EL (cell line): ENCODE measurements at regions not wholly inside any gene's neighbourhood (a gene's known extent, or its start where the extent isn't known, plus 50 kb on each side); places are given as distances from the start of the nearest gene placed in this dataset.
A peak's percentile ranks its signal among the peaks of the same experiment; 100 is the strongest.

ENCODE experiments used
- DNase-seq: peaks from one replicate; pipeline ENCODE4 v3.0.0-alpha.2; 2016

DNA sequence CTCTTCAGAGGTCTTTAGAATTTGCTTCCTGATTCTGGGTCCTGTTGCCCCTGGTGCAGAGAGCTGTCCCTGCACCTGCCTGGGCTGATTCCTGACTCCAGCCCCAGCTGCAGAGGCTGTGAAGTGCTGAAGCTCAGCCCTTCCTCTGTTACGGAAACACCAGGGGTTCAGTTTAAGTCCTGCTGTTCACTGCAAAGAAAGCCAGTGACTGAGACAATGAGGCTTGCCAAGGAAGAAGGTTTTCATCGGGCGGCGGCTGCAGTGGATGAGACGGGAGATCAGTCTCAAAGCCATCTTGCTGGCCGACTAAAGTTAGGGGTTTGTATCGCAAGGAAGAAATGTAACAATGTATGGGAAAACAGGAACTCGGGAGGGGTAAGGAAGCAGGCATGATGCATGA is 142.4 kb upstream of the ZNF236 start:
- no peak for DNase-seq

DNA sequence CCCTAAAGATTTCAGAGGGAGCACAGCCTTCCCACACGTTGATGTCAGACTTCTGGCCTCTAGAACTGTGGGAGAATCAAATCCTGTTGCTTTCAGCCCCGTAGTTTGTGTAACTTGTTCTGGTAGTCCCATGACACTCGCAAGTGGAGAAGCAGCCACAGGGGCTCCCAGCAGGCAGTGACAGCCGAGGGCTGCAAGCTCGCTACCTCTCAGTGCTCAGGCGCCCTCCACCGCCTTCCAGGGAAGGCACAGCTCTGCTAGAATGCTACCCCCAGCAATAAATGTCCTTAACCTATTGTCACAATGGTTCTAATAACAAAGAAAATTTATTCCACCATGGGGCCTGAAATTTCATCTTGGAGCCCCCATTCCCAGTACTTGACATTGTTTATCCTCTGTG is 143.1 kb upstream of the ZNF236 start:
- no peak for DNase-seq

DNA sequence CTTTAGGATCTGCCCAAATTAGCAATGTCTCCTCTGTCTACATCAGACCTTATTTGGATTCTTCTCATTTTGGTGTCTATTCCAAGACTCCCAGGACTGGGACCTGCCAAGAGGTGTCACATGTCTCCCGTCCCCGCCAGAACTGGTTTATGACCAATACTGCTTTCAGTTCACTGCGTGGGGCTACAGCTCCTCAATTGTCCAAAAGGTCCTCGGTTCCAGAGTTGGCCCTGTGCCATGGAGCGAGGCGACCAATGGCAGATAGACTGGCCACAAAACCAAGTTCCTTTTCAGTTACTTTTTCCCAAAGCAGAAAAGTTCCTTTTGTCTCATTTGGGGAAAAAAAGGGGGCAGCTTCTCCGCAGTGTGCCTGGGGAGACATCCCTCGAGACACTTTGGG is 144.1 kb upstream of the ZNF236 start:
- DNase-seq, result no peak

- DNase-seq, result no peak
These were observed 147.8 kb upstream of the ZNF236 start for GRCh38 chr18:76674596-76674995.

DNA sequence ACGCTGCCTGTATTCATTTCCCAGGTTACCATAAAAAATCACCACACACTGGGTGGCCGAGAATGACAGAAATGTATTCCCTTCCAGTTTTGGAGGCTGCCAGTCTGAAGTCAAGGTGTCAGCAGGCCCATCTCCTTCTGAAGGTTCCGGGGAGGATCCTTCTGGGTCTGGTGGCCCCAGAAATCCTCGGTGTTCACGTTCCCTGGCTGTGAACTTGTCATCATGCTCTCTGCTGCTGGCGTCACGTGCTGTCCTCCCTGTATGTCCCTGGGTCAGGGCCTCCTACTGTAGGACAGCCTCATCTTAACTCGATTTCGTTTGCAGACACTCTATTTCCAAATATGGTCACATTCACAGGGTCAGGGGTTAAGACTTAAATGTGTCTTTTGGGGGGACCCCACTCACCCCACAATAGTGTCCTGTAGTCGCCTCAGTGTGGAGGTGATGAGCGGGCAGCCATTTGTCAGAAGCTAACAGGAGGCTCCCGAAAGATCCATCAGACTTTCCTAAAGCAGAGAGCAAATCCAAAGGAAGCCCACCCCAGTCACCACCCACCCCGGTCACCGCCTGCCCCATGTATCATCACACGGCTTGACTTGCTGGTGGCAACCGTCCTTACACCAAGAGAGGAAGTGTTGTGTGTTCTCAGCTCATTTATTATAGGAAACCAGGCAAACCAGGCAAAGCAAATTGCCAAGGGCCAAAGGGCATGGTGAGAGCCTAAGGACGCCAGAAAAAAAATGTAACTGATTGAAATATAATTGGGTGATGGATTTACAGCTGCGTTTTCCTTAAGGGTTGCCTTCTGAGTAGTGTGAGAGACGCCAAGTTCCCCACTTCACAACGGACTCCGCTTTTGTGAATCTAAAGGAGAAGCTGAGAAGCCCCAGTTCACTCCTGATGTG is 148.8 kb upstream of the ZNF236 start:
- no peak for DNase-seq

- peak; percentile 54 for DNase-seq
These were observed 149.7 kb upstream of the ZNF236 start for GRCh38 chr18:76672627-76673026.

DNA sequence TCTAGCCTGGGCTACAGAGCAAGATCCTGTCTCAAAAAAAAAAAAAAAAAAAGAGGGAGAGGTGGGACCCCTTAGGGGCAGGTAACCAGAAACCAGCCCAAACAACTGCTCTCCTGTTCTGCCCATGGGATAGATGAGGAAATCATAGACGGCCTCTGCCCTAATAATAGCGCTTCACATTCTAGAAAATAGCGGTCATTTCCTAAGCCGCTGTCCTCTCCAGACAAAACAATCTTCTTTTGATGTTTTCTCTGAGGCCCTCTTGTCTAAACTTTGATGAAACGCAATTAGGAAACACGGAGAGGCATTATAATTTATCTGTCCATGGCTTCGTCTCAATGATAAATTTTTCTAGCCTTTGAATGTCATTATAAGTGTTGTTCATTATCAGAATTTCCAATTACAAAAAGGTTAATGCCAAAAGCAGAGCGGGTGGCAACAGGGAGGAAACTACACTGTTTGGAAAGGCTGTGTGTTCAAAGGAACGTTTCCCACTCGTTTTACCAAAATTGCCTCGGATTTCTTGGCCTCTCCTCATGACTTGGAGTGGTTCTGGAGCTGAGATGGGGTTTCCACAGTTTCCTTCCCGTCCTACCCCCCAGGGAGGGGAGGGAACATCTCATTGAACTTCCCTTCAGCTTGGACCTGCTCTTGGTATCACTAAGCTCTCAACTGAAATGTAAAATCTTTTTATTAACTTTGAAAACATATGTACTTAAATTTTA is 151.6 kb upstream of the ZNF236 start:
- DNase-seq, result no peak

DNA sequence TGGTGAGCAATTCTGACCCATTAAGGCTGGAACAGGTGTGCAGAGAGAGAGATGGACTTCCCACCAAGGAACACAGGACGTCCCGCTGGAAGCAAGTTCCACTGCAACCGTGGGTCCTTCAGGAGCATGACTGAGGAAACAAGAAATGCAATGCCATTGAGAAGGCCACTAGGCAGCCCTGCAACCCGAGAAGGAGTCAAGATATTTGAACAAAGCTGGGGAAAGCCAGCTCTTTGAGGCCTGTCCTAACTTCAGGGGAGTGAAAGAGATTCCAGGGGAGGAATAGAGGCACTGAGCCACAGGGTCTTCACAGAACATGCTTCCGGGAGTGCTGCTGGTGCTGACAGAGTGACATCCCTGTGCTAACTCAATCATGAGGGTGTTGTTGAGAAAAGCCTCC is 153.8 kb upstream of the ZNF236 start:
- DNase-seq, result no peak

DNA sequence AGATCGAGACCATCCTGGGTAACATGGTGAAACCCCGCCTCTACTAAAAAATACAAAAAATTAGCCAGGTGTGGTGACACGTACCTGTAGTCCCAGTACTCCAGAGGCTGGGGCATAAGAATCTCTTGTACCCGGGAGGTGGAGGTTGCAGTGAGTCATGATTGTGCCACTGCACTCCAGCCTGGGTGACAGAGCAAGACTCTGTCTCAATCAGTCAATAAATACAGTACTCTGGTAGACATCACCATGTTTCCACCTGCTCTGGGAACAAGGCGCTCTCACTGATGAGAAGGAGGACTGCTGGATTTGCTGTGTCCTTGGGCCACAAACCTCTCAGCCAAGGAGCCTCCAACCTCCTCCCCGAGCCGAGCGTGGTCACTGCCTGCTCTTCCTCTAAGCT is 154.2 kb upstream of the ZNF236 start:
- DNase-seq, result no peak

DNA sequence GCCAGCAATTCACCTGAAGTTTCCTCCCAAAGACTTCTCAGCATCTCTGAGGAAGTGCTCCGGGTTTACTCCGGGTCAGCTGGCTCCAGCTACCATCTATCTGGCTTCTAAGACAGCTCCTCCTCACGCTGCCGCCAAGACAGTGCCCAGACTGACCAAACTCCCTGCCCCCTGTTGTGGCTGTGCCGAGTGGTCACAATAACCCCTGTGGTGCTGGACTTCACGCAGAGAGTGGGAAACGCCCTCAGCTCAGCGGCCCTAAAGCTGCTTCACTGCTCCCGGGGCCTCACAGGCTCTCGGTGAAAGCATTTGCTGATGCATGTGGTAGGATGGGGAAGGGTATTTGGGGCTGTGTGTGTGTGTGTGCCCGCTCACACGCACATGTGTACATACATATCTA is 154.8 kb upstream of the ZNF236 start:
- DNase-seq, result no peak

- DNase-seq, result no peak
These were observed 159.7 kb upstream of the ZNF236 start for GRCh38 chr18:76662626-76663025.

- DNase-seq, result no peak
These were observed 161.7 kb upstream of the ZNF236 start for GRCh38 chr18:76660571-76661192.

- no peak for DNase-seq
These were observed 163.6 kb upstream of the ZNF516 start for GRCh38 chr18:76658627-76659026.

DNA sequence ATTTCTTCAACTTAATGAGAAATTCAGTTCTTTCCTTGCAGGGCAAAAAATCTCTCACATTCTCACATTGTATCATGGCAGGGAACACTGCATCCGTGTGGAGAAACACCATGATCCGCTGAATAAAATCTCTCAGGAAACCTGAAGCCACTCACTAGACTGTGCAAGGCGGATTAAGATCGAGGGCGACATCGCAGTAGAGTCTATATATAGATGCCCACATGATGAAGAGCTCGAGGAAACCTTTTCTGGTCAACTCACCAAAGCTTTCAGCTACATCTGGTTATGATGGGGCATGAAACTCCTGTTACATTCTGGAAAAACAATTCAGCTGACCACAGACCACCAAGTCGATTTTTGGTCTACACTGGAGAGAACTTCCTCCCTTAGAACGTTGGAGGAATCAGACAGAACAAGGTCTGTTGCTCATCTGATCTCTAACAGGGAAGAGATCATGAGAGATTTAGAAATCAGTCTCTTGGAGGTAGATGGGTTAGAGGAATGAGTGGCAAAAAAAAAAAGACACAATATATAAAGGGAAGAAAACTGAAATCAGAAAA is 162.9 kb upstream of the ZNF516 start:
- no peak for DNase-seq

- peak; percentile 17 for DNase-seq
These were observed 162.1 kb upstream of the ZNF516 start for GRCh38 chr18:76656925-76657827.

GRCh38 chr18:76654577-76654976 is 159.5 kb upstream of the ZNF516 start:
- no peak for DNase-seq

DNA sequence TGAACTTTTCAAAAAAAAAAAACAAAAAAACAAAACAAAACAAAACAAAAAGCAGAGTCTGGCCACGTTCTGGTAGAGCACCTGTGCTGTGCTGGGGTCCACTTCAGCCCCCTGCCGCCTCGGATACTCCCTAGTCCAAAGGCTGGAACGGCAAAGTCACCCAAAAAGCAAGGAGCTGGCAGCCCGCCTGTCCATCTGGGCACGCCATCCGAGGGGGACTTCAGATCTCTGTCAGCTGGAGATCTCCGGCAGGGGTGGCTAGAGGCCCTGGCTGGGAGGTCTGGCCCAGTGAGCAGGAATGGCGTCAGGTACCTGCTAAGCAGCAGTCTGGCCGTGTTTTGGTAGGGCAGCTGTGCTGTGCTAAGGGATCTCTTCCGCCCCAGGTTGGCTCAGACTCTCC is 152.3 kb upstream of the ZNF516 start:
- DNase-seq, result no peak

DNA sequence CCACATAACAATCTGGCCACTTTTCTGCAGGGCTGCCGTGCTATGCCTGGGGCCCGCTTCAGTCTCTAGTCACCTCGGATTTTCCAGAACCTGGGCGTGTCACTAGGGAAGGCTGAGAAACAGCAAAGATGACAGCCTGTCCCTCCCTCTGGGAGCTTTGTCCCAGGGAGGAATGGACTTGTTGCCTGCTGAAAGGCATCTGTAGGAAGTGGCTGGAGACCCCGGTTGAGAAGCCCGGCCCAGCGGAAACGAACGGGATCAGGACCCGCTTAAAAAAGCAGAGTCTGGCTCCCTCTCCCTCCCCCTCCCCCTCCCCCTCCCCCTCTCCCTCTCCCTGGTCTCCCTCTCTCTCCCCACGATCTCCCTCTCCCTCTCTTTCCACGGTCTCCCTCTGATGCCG is 149.5 kb upstream of the ZNF516 start:
- DNase-seq, result no peak

DNA sequence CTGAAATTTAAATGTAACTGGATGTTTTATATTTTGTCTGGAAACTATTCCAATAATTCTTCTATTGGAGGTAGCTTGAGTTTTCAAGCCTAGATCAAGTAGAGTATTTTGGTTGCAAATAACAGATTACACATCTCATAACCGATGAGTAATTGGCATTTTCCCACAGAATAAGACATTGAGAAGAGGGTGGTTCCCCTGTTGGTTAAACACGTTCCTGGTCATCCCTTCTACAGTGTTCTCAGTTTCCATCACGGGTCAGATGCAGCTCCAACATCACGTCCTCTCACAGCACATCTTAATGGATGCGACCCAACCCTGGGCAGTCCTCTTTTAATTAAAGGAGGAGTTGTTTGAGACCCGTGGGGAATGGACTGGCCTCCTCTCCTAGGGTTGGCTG is 149.0 kb upstream of the ZNF516 start:
- DNase-seq, result no peak

DNA sequence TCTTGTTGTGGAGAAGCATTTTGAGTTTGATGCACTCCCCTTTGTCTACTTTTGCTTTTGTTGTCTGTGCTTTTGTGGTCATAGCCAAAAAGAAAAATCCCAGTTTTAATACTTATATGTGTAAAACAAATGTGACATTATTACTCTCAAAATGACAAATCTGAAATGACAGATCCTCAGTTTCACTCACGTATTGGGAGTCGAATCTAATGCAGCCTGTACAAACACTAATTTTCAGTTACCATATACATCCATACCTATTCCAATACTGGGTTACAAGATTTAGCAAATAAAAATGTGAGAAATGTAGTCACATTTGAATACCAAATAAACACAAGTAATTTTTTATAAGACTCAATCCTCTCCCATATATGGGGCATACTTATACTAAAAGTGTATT is 148.2 kb upstream of the ZNF516 start:
- DNase-seq, result no peak

GRCh38 chr18:76640438-76640837 is 145.4 kb upstream of the ZNF516 start:
- DNase-seq, result no peak

GRCh38 chr18:76634564-76634963 is 139.5 kb upstream of the ZNF516 start:
- no peak for DNase-seq
